Trophoblast cell (in vitro differentiated cells and primary cell): ENCODE measurements at regions not wholly inside any gene's neighbourhood (a gene's known extent, or its start where the extent isn't known, plus 50 kb on each side); places are given as distances from the start of the nearest gene placed in this dataset.

ENCODE experiments used
- DNase-seq, 2 donors: peaks; one replicate each; pipeline ENCODE4 v3.0.0-alpha.2; 2016
- H2AFZ ChIP-seq: 2 replicates; pipeline ENCODE4 v1.6.1; 2013; ENCODE audit warnings: low read length, moderate library complexity, mild to moderate bottlenecking; ENCODE audit not compliant: insufficient read depth, poor library complexity
- H2AK5ac ChIP-seq: 2 replicates; pipeline ENCODE4 v1.6.1; 2013; ENCODE audit warnings: mild to moderate bottlenecking, low read length
- H2BK120ac ChIP-seq: 2 replicates; pipeline ENCODE4 v1.6.1; 2013; ENCODE audit warnings: low read length, mild to moderate bottlenecking, moderate library complexity; ENCODE audit not compliant: insufficient read depth, poor library complexity
- H2BK12ac ChIP-seq: 2 replicates; pipeline ENCODE4 v1.6.1; 2013; ENCODE audit warnings: mild to moderate bottlenecking, low read length, moderate library complexity
- H2BK5ac ChIP-seq: 2 replicates; pipeline ENCODE4 v1.6.1; 2013; ENCODE audit warnings: low read length, low read depth, moderate library complexity, mild to moderate bottlenecking; ENCODE audit not compliant: poor library complexity
- H3K14ac ChIP-seq: 2 replicates; pipeline ENCODE4 v1.6.1; 2013; ENCODE audit warnings: mild to moderate bottlenecking, low read length
- H3K18ac ChIP-seq: 2 replicates; pipeline ENCODE4 v1.6.1; 2013; ENCODE audit warnings: mild to moderate bottlenecking, low read length
- H3K23ac ChIP-seq: 2 replicates; pipeline ENCODE4 v1.6.1; 2013; ENCODE audit warnings: low read length
- H3K27ac ChIP-seq: 2 replicates; pipeline ENCODE4 v1.5.1; 2013; ENCODE audit warnings: low read depth, mild to moderate bottlenecking, inconsistent platforms, low read length, moderate library complexity
- H3K27me3 ChIP-seq: 2 replicates; pipeline ENCODE4 v1.6.1; 2013; ENCODE audit warnings: inconsistent platforms, mild to moderate bottlenecking, low read length, moderate library complexity; ENCODE audit not compliant: insufficient read depth
- H3K36me3 ChIP-seq, 2 experiments: 1 replicate in 1 of 2; 2 replicates in 1 of 2; pipeline ENCODE4 v1.6.1; 2013; ENCODE audit warnings: low read length in 2 of 2, mild to moderate bottlenecking in 2 of 2, moderate library complexity in 1 of 2; ENCODE audit not compliant: insufficient read depth in 2 of 2, control insufficient read depth in 1 of 2
- H3K4ac ChIP-seq: 2 replicates; pipeline ENCODE4 v1.6.1; 2013; ENCODE audit warnings: low read depth, mild to moderate bottlenecking, low read length, moderate library complexity
- H3K4me1 ChIP-seq, 2 experiments: 1 replicate in 1 of 2; 2 replicates in 1 of 2; pipeline ENCODE4 v1.6.1; 2013; ENCODE audit warnings: low read length in 2 of 2, mild to moderate bottlenecking in 2 of 2, moderate library complexity in 1 of 2; ENCODE audit not compliant: insufficient read depth in 2 of 2, control insufficient read depth in 1 of 2
- H3K4me2 ChIP-seq: 2 replicates; pipeline ENCODE4 v1.6.1; 2013; ENCODE audit warnings: inconsistent platforms, mild to moderate bottlenecking, low read length, moderate library complexity
- H3K4me3 ChIP-seq: 2 replicates; pipeline ENCODE4 v1.5.1; 2013; ENCODE audit warnings: mild to moderate bottlenecking, low read depth, low read length, inconsistent platforms
- H3K79me1 ChIP-seq: one replicate; pipeline ENCODE4 v1.6.1; 2013; ENCODE audit warnings: low read length
- H3K79me2 ChIP-seq: 2 replicates; pipeline ENCODE4 v1.6.1; 2013; ENCODE audit warnings: low read length, mild to moderate bottlenecking; ENCODE audit not compliant: control insufficient read depth, insufficient read depth, poor library complexity
- H3K9ac ChIP-seq: 2 replicates; pipeline ENCODE4 v1.6.1; 2013; ENCODE audit warnings: mild to moderate bottlenecking, low read length
- H3K9me3 ChIP-seq: 2 replicates; pipeline ENCODE4 v1.6.1; 2013; ENCODE audit warnings: low read depth, mild to moderate bottlenecking, control low read depth, inconsistent platforms, low read length; ENCODE audit not compliant: insufficient read depth
- H4K12ac ChIP-seq: 2 replicates; pipeline ENCODE4 v1.6.1; 2013; ENCODE audit warnings: low read depth, mild to moderate bottlenecking, low read length, moderate library complexity
- H4K8ac ChIP-seq: 2 replicates; pipeline ENCODE4 v1.6.1; 2013; ENCODE audit warnings: low read depth, mild to moderate bottlenecking, low read length, moderate library complexity
- H4K91ac ChIP-seq: one replicate; pipeline ENCODE4 v1.6.1; 2013; ENCODE audit warnings: low read depth, mild to moderate bottlenecking, low read length, moderate library complexity
- WGBS: extraction: QIAGEN DNeasy Blood & Tissue Kit; methylation state at CpG from one replicate; pipeline ENCODE4 v1.1.7; 2013; ENCODE audit warnings: missing lambda C conversion rate; ENCODE audit not compliant: insufficient read length, insufficient coverage; ENCODE audit errors: extremely low coverage; 5-methylcytosine and 5-hydroxymethylcytosine counted together

GRCh38 chr9:7894231-7894630 lies 94.7 kb upstream of the DMAC1 start:
- Histone ChIP-seq H2BK120ac (no peak overlapping the region), H4K8ac (no peak overlapping the region), H3K4ac (no peak overlapping the region), H3K79me1 (no peaks in the 10 kb centered on the region), H4K91ac (no peak overlapping the region), H3K27me3 (no peaks in the 10 kb centered on the region), H3K4me1 (no peaks in the 10 kb centered on the region), H2AK5ac (no peak overlapping the region), H3K18ac (no peak overlapping the region), H3K4me2 (no peak overlapping the region), H3K23ac (no peak overlapping the region), H3K14ac (no peak overlapping the region), H3K79me2 (no peaks in the 10 kb centered on the region), H3K4me3 (no peak overlapping the region), H4K12ac (no peak overlapping the region), H2BK5ac (no peak overlapping the region), H3K36me3 (no peaks in the 10 kb centered on the region), H3K9me3 (no peaks in the 10 kb centered on the region), H2AFZ (no peak overlapping the region), H2BK12ac (no peak overlapping the region), H3K27ac (no peak overlapping the region), H3K9ac (no peak overlapping the region)
- WGBS, result no CpG with 5 or more reads among the region's 4 CpGs
- no peak for DNase-seq

GRCh38 chr9:7892975-7893374 lies 93.4 kb upstream of the DMAC1 start:
- Histone ChIP-seq H2BK12ac (no peak overlapping the region), H2BK5ac (no peak overlapping the region), H3K4me2 (no peak overlapping the region), H4K12ac (no peak overlapping the region), H3K36me3 (no peaks in the 10 kb centered on the region), H3K14ac (no peak overlapping the region), H4K8ac (no peak overlapping the region), H3K4me3 (no peak overlapping the region), H3K9ac (no peak overlapping the region), H3K4ac (no peak overlapping the region), H3K79me1 (no peaks in the 10 kb centered on the region), H2BK120ac (no peak overlapping the region), H3K9me3 (no peaks in the 10 kb centered on the region), H2AFZ (no peak overlapping the region), H4K91ac (no peak overlapping the region), H3K4me1 (no peaks in the 10 kb centered on the region), H3K79me2 (no peaks in the 10 kb centered on the region), H3K27ac (no peak overlapping the region), H3K23ac (no peak overlapping the region), H3K18ac (no peak overlapping the region), H2AK5ac (no peak overlapping the region), H3K27me3 (no peaks in the 10 kb centered on the region)
- DNase-seq, result peak in 1 of 2 donors; percentile 32
- no CpG with 5 or more reads among the region's 5 CpGs for WGBS

- Histone ChIP-seq H3K79me2 (no peaks in the 10 kb centered on the region), H3K9me3 (peaks cover 5% of the 10 kb centered on the region), H4K8ac (no peak overlapping the region), H4K91ac (no peak overlapping the region), H3K14ac (no peak overlapping the region), H3K4ac (no peak overlapping the region), H2BK5ac (no peak overlapping the region), H3K4me3 (no peak overlapping the region), H2AFZ (no peak overlapping the region), H3K4me2 (no peak overlapping the region), H2AK5ac (no peak overlapping the region), H3K18ac (no peak overlapping the region), H3K4me1 (no peaks in the 10 kb centered on the region), H3K27me3 (no peaks in the 10 kb centered on the region), H3K9ac (no peak overlapping the region), H3K36me3 (no peaks in the 10 kb centered on the region), H3K23ac (no peak overlapping the region), H4K12ac (no peak overlapping the region), H2BK120ac (no peak overlapping the region), H3K79me1 (no peaks in the 10 kb centered on the region), H2BK12ac (no peak overlapping the region), H3K27ac (no peak overlapping the region)
- no peak for DNase-seq
- no CpG with 5 or more reads among the region's 6 CpGs for WGBS
These were observed 80.1 kb upstream of the DMAC1 start for GRCh38 chr9:7879551-7880245.

GRCh38 chr9:7871977-7872730 lies 72.6 kb upstream of the DMAC1 start:
- Histone ChIP-seq H3K4ac (no peak overlapping the region), H3K9me3 (peaks cover 5% of the 10 kb centered on the region), H3K79me2 (no peaks in the 10 kb centered on the region), H2BK5ac (no peak overlapping the region), H2BK120ac (no peak overlapping the region), H2AK5ac (no peak overlapping the region), H3K4me1 (no peaks in the 10 kb centered on the region), H3K36me3 (no peaks in the 10 kb centered on the region), H3K4me2 (no peak overlapping the region), H3K9ac (no peak overlapping the region), H2AFZ (no peak overlapping the region), H3K14ac (no peak overlapping the region), H3K23ac (no peak overlapping the region), H4K91ac (no peak overlapping the region), H3K27me3 (no peaks in the 10 kb centered on the region), H2BK12ac (no peak overlapping the region), H4K8ac (no peak overlapping the region), H3K27ac (no peak overlapping the region), H3K4me3 (no peak overlapping the region), H4K12ac (no peak overlapping the region), H3K18ac (no peak overlapping the region), H3K79me1 (no peaks in the 10 kb centered on the region)
- peak; percentile 55 to 80 for DNase-seq
- WGBS, result no CpG with 5 or more reads among the region's 2 CpGs
